Fibroblast of mammary gland (primary cell): ENCODE measurements at regions not wholly inside any gene's neighbourhood (a gene's known extent, or its start where the extent isn't known, plus 50 kb on each side); places are given as distances from the start of the nearest gene placed in this dataset.

Experiments used
- DNase-seq: peaks from one replicate; pipeline ENCODE4 v3.0.0-alpha.2; 2010; ENCODE audit warnings: low read depth
- H3K4me3 ChIP-seq: 2 replicates; pipeline ENCODE4 v1.5.1; 2011; ENCODE audit warnings: low read depth, mild to moderate bottlenecking, low read length, moderate library complexity; ENCODE audit not compliant: control insufficient read depth
- TF ChIP-seq, protein P1 (sequence below): conservative IDR thresholded peaks from 2 replicates; pipeline ENCODE4 v1.5.1; 2011; ENCODE audit warnings: low read depth, low read length, inconsistent platforms; ENCODE audit not compliant: control insufficient read depth, insufficient read depth

DNA sequence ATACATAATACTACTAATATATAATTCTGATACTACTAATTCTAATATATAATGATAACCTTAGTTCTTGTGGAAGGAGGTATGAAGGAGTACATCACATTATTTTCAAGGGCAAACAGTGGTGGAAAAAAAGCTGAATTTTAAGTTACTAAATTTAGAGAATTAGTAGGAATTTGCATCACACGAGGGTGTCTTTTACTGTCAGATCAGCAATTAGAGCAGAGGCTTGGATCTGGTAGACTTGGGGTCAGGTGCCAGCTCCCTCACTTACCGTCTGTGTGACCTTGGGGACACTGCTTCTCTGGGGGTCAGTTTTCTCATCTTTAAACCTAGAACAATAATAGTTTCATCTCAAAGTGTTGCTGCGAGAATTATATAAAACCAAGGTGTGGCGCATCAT, 114.1 kb upstream of the NEDD4L start:
- TF ChIP-seq, protein P1, sequence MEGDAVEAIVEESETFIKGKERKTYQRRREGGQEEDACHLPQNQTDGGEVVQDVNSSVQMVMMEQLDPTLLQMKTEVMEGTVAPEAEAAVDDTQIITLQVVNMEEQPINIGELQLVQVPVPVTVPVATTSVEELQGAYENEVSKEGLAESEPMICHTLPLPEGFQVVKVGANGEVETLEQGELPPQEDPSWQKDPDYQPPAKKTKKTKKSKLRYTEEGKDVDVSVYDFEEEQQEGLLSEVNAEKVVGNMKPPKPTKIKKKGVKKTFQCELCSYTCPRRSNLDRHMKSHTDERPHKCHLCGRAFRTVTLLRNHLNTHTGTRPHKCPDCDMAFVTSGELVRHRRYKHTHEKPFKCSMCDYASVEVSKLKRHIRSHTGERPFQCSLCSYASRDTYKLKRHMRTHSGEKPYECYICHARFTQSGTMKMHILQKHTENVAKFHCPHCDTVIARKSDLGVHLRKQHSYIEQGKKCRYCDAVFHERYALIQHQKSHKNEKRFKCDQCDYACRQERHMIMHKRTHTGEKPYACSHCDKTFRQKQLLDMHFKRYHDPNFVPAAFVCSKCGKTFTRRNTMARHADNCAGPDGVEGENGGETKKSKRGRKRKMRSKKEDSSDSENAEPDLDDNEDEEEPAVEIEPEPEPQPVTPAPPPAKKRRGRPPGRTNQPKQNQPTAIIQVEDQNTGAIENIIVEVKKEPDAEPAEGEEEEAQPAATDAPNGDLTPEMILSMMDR, result no peak
- H3K4me3 ChIP-seq, result no peak overlapping the region
- DNase-seq, result no peak

DNA sequence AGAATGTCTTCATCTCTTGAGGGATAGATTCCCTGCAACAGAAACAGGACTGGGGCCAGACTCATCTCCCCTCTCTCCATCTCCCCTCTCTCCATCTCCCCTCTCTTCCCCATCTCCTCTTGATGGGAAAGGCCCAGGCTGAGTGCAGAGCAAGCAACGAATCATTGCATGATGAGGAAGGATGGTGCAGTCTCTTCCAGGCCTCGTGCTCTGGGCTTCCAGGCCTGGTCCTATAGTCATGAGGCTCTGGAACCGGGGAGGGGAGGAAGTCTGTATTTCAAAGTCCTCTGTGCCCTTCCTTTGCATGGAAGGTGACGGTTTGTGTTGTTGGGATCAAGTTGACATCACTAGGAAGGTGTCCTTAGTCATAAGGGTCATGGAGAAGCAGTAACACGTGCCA, 115.6 kb upstream of the NEDD4L start:
- DNase-seq, result no peak
- TF ChIP-seq, protein P1, result no peak
- H3K4me3 ChIP-seq, result no peak overlapping the region

DNA sequence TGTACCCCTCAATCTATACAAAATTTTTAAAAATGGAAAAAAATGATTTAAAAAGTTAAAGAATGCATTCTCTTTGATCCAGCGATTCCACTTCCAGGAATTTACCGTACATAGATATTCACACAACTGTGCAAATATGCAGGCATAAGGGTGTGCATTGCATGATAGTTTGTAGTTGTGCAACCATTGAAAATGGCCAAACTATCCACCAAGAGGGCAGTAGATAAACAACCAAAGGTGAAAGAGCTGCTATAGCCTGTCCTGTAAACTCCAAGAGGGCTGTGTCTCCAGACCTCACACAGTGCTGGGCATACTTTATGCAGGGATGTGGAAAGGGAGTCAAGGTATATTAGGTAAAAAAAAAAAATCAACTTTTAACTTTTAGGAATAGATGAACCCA, 116.5 kb upstream of the NEDD4L start:
- TF ChIP-seq, protein P1, result no peak
- H3K4me3 ChIP-seq, result no peak overlapping the region
- DNase-seq, result no peak

DNA sequence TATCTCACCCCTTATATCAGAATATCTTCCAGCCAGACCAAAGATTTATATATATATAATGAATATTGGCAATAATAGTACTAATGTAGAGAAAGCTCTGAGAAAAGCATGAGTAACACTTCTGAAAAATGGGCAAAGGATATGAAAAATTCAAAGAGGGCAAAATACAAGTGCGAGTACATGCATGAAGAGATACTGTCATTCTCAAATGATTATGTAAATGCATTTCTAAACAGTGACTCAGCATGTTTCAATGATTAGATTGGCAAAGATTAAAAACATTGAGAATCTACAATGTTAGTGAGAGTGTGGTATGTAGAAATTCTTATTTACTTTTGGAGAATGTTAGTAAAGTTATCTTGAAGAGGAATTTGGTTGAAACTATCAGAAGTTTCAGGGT, 118.3 kb upstream of the NEDD4L start:
- TF ChIP-seq, protein P1, result no peak
- peak; percentile 45 for DNase-seq
- no peak overlapping the region for H3K4me3 ChIP-seq

DNA sequence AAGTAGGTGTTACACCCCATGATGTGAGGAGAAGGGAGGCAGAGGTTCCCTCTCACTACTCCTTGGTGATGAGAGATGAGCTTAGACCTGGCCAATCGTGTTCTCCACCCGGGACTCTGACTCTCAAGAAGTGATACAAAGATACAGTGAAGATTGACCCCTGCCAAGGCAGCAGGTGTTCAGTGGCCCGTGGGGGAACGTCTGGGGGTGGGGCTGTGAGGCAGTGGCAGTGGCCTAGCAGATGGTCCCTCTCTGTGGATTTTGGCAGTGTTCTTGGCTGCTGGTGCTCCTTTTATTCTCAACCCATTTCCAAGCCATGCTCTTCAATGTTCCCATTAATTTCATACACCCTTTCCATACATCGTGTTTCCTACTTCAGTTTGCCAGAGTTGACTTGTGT, 120.4 kb upstream of the NEDD4L start:
- H3K4me3 ChIP-seq, result no peak overlapping the region
- TF ChIP-seq, protein P1, result no peak
- DNase-seq, result no peak

DNA sequence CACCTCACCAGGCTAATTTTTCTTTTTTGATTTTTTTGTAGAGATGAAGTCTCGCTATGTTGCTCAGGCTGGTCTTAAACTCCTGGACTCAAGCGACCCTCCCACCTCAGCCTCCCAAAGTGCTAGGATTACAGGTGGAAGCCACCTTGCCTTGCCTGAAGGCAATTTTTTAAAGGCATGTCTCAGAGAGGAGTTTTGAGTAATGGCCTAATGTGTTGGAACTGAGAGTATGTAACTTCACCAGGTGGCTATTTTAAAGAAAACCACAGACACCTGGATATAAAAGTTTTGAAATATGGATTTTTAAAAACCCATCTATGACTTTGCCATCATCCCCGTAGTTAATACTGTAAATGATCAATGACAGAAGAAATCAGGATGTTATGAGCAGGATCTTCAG, 119.8 kb upstream of the ATP8B1 start:
- TF ChIP-seq, protein P1, result no peak
- no peak overlapping the region for H3K4me3 ChIP-seq
- DNase-seq, result no peak

DNA sequence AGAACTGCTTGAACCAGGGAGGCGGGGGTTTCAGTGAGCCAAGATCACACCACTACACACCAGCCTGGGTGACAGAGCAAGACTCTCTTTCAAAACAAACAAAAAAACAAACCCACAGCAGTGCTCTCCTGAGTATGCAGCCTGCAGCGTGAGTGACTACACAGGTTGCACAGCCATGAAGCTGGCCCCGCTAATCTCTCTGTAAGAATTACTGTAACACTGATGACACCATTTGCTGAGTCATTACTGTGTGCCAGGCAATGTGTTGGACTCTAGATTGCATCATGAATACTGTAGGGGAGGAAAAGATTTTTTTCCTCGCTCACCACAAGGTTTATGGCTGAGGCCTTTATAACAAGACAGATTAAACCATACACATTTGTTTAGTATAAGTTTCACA, 118.6 kb upstream of the ATP8B1 start:
- TF ChIP-seq, protein P1, result no peak
- H3K4me3 ChIP-seq, result no peak overlapping the region
- peak; percentile 69 for DNase-seq
